Fibroblast of lung (primary cell): ENCODE measurements at regions not wholly inside any gene's neighbourhood (a gene's known extent, or its start where the extent isn't known, plus 50 kb on each side); places are given as distances from the start of the nearest gene placed in this dataset.

Source experiments
- EZH2 ChIP-seq: IDR thresholded peaks from 2 replicates; pipeline ENCODE4 v1.5.1; 2012; ENCODE audit warnings: low read length, control low read depth, mild to moderate bottlenecking; ENCODE audit errors: missing control alignments
- TF ChIP-seq, protein P1 (sequence below), 2 donors: IDR thresholded peaks in 1 of 2; conservative IDR thresholded peaks in 1 of 2; 1 replicate in 1 of 2; 2 replicates in 1 of 2; pipeline ENCODE4 v1.5.1; 2011 to 2012; ENCODE audit warnings: low read length in 2 of 2, control low read depth in 1 of 2, inconsistent platforms in 1 of 2, low read depth in 1 of 2, mild to moderate bottlenecking in 1 of 2

DNA sequence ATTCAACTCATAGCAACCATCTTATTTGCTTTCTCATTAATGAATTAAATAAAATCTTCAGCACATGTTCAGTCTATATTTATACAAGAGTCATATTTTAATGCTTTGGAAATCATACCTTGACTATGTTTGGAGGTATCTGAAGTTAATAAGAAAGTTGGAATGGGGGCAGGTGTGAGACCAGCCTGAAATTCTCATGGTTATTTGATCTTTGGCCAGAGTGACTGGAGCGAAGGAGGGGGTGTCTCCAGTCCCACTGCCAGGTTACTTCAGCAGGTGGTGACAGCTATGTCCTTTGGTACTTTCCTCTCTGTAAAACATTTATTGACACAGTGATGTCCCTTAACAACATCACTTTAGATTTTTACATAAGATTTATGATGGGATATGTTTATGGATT, 318.1 kb upstream of the SGCD start:
- TF ChIP-seq, protein P1, sequence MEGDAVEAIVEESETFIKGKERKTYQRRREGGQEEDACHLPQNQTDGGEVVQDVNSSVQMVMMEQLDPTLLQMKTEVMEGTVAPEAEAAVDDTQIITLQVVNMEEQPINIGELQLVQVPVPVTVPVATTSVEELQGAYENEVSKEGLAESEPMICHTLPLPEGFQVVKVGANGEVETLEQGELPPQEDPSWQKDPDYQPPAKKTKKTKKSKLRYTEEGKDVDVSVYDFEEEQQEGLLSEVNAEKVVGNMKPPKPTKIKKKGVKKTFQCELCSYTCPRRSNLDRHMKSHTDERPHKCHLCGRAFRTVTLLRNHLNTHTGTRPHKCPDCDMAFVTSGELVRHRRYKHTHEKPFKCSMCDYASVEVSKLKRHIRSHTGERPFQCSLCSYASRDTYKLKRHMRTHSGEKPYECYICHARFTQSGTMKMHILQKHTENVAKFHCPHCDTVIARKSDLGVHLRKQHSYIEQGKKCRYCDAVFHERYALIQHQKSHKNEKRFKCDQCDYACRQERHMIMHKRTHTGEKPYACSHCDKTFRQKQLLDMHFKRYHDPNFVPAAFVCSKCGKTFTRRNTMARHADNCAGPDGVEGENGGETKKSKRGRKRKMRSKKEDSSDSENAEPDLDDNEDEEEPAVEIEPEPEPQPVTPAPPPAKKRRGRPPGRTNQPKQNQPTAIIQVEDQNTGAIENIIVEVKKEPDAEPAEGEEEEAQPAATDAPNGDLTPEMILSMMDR (conservative IDR thresholded peaks at IDR 0.05 in 1 of 2, IDR thresholded peaks at IDR 0.05 in 1 of 2; ENCODE audit: low read depth in 1 of 2, low read length in 2 of 2) = no peak
- TF ChIP-seq EZH2 = no peak
